ENCODE measurements at regions not wholly inside any gene's neighbourhood (a gene's known extent, or its start where the extent isn't known, plus 50 kb on each side); places are given as distances from the start of the nearest gene placed in this dataset.

DNA sequence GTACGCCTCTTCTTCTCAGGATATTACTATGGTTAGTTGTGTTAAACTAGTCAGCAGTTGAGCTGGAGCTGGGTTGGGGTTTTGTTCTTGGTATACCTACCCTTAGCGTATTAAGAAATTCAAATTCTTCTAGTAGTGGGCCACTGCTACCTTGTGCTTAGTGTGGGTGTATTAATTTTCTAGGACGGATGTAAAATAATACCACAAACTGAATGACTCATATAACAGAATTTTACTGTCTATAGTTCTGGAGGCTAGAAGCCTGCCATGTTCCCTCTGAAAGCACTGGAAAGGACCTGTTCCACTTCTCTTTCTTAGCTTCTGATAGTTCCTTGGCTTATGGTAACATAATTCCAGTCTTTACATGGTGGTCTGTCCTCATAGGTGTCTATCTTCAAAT lies 1274.7 kb downstream of the ADGRL3 start:
- intact Hi-C loops (cut with DNase I), result no loop called here
- no peaks in the 10 kb centered on the region for H3K36me3 ChIP-seq
- no peak for ATAC-seq
- DNase-seq, result no peak
- no peak for TF ChIP-seq CTCF (IDR thresholded peaks at IDR 0.05)
- no peaks in the 10 kb centered on the region for H3K4me1 ChIP-seq
- H3K27ac ChIP-seq, result no peak overlapping the region
- no peaks in the 10 kb centered on the region for H3K27me3 ChIP-seq
- H3K4me3 ChIP-seq, result no peak overlapping the region
- H3K9me3 ChIP-seq, result no peaks in the 10 kb centered on the region

DNA sequence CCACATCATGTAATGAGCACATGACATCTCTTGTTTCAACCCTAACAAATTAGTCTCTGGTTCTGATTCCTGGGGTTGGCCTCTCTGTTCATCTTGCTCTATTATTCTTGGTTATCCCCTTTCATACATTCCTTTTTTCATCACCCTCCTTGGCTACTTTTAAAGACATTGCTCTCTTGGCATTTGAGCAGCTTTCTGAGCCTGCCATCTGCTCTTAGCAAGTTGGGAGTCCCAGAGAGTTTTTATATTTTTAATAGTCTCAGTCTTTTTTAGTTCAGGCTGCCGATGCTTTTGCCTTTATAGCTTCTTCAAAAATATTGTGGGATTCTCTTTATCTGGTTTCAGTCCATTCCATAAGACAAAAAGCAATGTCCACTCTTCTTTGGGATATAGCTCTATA lies 1270.9 kb downstream of the ADGRL3 start:
- Histone ChIP-seq H3K36me3 (no peaks in the 10 kb centered on the region), H3K27me3 (no peaks in the 10 kb centered on the region), H3K4me1 (no peaks in the 10 kb centered on the region), H3K4me3 (no peak overlapping the region), H3K27ac (no peak overlapping the region), H3K9me3 (no peaks in the 10 kb centered on the region)
- DNase-seq, result no peak
- intact Hi-C loops (cut with DNase I), result no loop called here
- no peak for ATAC-seq
- TF ChIP-seq CTCF (IDR thresholded peaks at IDR 0.05), result no peak

DNA sequence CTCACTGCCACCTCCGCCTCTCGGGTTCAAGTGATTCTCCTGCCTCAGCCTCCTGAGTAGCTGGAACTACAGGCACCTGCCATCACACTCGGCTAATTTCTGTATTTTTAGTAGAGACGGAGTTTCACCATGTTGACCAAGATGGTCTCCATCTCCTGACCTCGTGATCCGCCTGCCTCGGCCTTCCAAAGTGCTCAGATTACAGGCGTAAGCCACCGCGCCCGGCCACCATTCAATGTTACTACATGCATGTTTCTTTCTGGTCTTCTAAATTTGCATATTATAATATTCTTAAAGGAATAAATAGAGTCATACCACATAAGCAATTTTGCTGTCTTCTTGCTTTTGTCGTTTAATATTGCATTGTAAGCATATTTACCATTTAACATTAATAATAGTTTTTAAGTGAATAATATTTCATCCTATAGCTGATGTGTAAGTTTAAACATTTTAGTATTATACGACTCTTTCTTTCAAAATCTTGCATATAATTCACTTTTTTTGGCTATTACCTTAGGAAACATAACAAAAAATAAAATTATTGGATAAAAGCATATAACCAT lies 1270.4 kb downstream of the ADGRL3 start:
- H3K4me3 ChIP-seq, result no peak overlapping the region
- H3K9me3 ChIP-seq, result no peaks in the 10 kb centered on the region
- TF ChIP-seq CTCF (IDR thresholded peaks at IDR 0.05), result no peak
- ATAC-seq (no peak), DNase-seq (peak in 1 of 4 donors; percentile 57)
- intact Hi-C loops (cut with DNase I), result no loop called here
- H3K4me1 ChIP-seq, result no peaks in the 10 kb centered on the region
- no peaks in the 10 kb centered on the region for H3K36me3 ChIP-seq
- H3K27me3 ChIP-seq, result no peaks in the 10 kb centered on the region
- H3K27ac ChIP-seq, result no peak overlapping the region

GRCh38 chr4:62470020-62470419 lies 1269.9 kb downstream of the ADGRL3 start:
- no peaks in the 10 kb centered on the region for H3K36me3 ChIP-seq
- intact Hi-C loops (cut with DNase I), result no loop called here
- no peak overlapping the region for H3K27ac ChIP-seq
- H3K27me3 ChIP-seq, result no peaks in the 10 kb centered on the region
- no peak for ATAC-seq
- H3K4me1 ChIP-seq, result no peaks in the 10 kb centered on the region
- no peak overlapping the region for H3K4me3 ChIP-seq
- DNase-seq, result no peak
- H3K9me3 ChIP-seq, result no peaks in the 10 kb centered on the region
- no peak for TF ChIP-seq CTCF (IDR thresholded peaks at IDR 0.05)

DNA sequence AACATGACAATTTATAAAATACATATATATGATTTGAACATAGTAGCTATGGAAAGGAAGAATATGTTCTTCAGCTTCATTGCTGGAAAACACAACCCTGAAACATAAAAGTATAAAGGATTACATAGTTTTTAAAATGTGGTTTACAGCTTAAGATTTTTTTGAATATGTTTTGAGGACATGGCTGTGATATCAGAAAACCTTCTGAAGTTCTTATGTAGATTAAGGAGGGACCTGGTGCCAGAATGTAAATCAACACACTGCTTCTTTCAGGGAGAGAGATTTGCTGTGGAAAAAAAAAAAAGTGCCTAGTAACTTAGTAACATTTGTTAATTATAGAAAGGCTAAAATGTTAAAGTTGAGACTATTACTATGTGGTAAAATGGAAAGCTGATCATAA lies 1261.8 kb downstream of the ADGRL3 start:
- DNase-seq (no peak), ATAC-seq (no peak)
- no peak overlapping the region for H3K4me3 ChIP-seq
- H3K9me3 ChIP-seq, result no peaks in the 10 kb centered on the region
- no peak for TF ChIP-seq CTCF (IDR thresholded peaks at IDR 0.05)
- H3K27me3 ChIP-seq, result no peaks in the 10 kb centered on the region
- H3K27ac ChIP-seq, result no peak overlapping the region
- H3K36me3 ChIP-seq, result no peaks in the 10 kb centered on the region
- intact Hi-C loops (cut with DNase I), result no loop called here
- no peaks in the 10 kb centered on the region for H3K4me1 ChIP-seq
